Posterior cingulate gyrus (tissue), 11 donors: ENCODE measurements at regions not wholly inside any gene's neighbourhood (a gene's known extent, or its start where the extent isn't known, plus 50 kb on each side); places are given as distances from the start of the nearest gene placed in this dataset.
A peak's percentile ranks its signal among the peaks of the same experiment; 100 is the strongest.

ENCODE experiments used
- DNase-seq, 10 donors: peaks; one replicate each; pipeline versions ENCODE4 v3.0.0 to v3.0.0-alpha.2; 2020 to 2021; ENCODE audit warnings: mixed read lengths in 3 of 10
- intact Hi-C: fragments of 100-400 bp; cut with DNase I; formaldehyde crosslinking; loops from one replicate; pipeline ENCODE4 v1.15.1; 2023

- DNase-seq: no peak
- intact Hi-C loops: no loop called here
Measured at GRCh38 chr15:96703794-96704550, 373.5 kb downstream of the NR2F2 start.

- intact Hi-C loops: no loop called here
- DNase-seq: peak in 1 of 10 donors; percentile 78
Measured at GRCh38 chr15:96716075-96716474, 385.6 kb downstream of the NR2F2 start.

GRCh38 chr15:96716478-96716877, 386.0 kb downstream of the NR2F2 start:
- DNase-seq: no peak
- intact Hi-C loops: no loop called here

- no peak for DNase-seq
- intact Hi-C loops: no loop called here
Measured at GRCh38 chr15:96720251-96720650, 389.8 kb downstream of the NR2F2 start.

- DNase-seq: no peak
- intact Hi-C loops: no loop called here
Measured at GRCh38 chr15:96720656-96721055, 390.2 kb downstream of the NR2F2 start.

- DNase-seq: no peak
- intact Hi-C loops: no loop called here
Measured at GRCh38 chr15:96728591-96728990, 398.1 kb downstream of the NR2F2 start.

- intact Hi-C loops: no loop called here
- DNase-seq: no peak
Measured at GRCh38 chr15:96732704-96733103, 402.2 kb downstream of the NR2F2 start.

GRCh38 chr15:96733721-96734120, 403.2 kb downstream of the NR2F2 start:
- intact Hi-C loops: no loop called here

GRCh38 chr15:96735632-96736240, 405.2 kb downstream of the NR2F2 start:
- no peak for DNase-seq
- intact Hi-C loops: no loop called here

More at GRCh38 chr15:96733721-96734120, 403.2 kb downstream of the NR2F2 start:
- no peak for DNase-seq

GRCh38 chr15:96736384-96736783, 405.9 kb downstream of the NR2F2 start:
- intact Hi-C loops: no loop called here
- DNase-seq: no peak

GRCh38 chr15:96737408-96737807, 406.9 kb downstream of the NR2F2 start:
- intact Hi-C loops: no loop called here
- DNase-seq: no peak

- intact Hi-C loops: no loop called here
- DNase-seq: no peak
Measured at GRCh38 chr15:96746665-96747064, 416.2 kb downstream of the NR2F2 start.

GRCh38 chr15:96747291-96747690, 416.8 kb downstream of the NR2F2 start:
- DNase-seq: no peak
- intact Hi-C loops: no loop called here

- no peak for DNase-seq
- intact Hi-C loops: no loop called here
Measured at GRCh38 chr15:96750361-96750760, 419.9 kb downstream of the NR2F2 start.

GRCh38 chr15:96756146-96756545, 425.6 kb downstream of the NR2F2 start:
- no peak for DNase-seq
- intact Hi-C loops: no loop called here

- no peak for DNase-seq
- intact Hi-C loops: no loop called here
Measured at GRCh38 chr15:96756656-96757055, 426.2 kb downstream of the NR2F2 start.

GRCh38 chr15:96762566-96762965, 432.1 kb downstream of the NR2F2 start:
- DNase-seq: no peak
- intact Hi-C loops: no loop called here

GRCh38 chr15:96764501-96764900, 434.0 kb downstream of the NR2F2 start:
- DNase-seq: no peak
- intact Hi-C loops: no loop called here

- no peak for DNase-seq
- intact Hi-C loops: no loop called here
Measured at GRCh38 chr15:96764946-96765345, 434.4 kb downstream of the NR2F2 start.

GRCh38 chr15:96766366-96766765, 435.9 kb downstream of the NR2F2 start:
- intact Hi-C loops: no loop called here
- no peak for DNase-seq

- no peak for DNase-seq
- intact Hi-C loops: no loop called here
Measured at GRCh38 chr15:96767703-96768434, 437.4 kb downstream of the NR2F2 start.

- DNase-seq: no peak
- intact Hi-C loops: no loop called here
Measured at GRCh38 chr15:96768435-96768789, 437.9 kb downstream of the NR2F2 start.
